H1 (cell line): ENCODE measurements at regions not wholly inside any gene's neighbourhood (a gene's known extent, or its start where the extent isn't known, plus 50 kb on each side); places are given as distances from the start of the nearest gene placed in this dataset.

Experiments
- ASH2L ChIP-seq: fragments of 200-600, 300-600 bp; sonication (generic); IDR thresholded peaks from one replicate; pipeline ENCODE4 v1.7.1; 2017; ENCODE audit warnings: low read length
- CBX8 ChIP-seq: fragments of 300-800, 300-1000 bp; sonication (generic); IDR thresholded peaks from 2 replicates; pipeline ENCODE4 v1.7.1; 2016; ENCODE audit warnings: low read depth, low read length, borderline replicate concordance
- EZH2 ChIP-seq: fragments of 200-600 bp; sonication (generic); IDR thresholded peaks from 2 replicates; pipeline ENCODE4 v1.7.1; 2012; ENCODE audit warnings: low read depth, mild to moderate bottlenecking, moderate library complexity, low read length, inconsistent platforms; ENCODE audit not compliant: severe bottlenecking
- GABPA ChIP-seq: IDR thresholded peaks from 2 replicates; pipeline ENCODE4 v1.6.1; 2011; ENCODE audit warnings: mild to moderate bottlenecking, low read length, moderate library complexity, borderline replicate concordance; ENCODE audit not compliant: insufficient read depth
- SP2 ChIP-seq: IDR thresholded peaks from 2 replicates; pipeline ENCODE4 v1.6.1; 2012; ENCODE audit warnings: mild to moderate bottlenecking, low read length, inconsistent platforms
- TAF1 ChIP-seq: IDR thresholded peaks from 2 replicates; pipeline ENCODE4 v1.6.1; 2011; ENCODE audit warnings: mild to moderate bottlenecking, low read depth, low read length

GRCh38 chr13:84973661-84974060, 825.6 kb downstream of the SLITRK6 start (continued):
- no peak for TF ChIP-seq SP2
- no peak for TF ChIP-seq CBX8
- TF ChIP-seq GABPA: no peak
- TF ChIP-seq TAF1: no peak
- no peak for TF ChIP-seq EZH2
- TF ChIP-seq ASH2L: no peak
- TF ChIP-seq, all 59 proteins: peak for 0
